HepG2 (cell line): ENCODE measurements at regions not wholly inside any gene's neighbourhood (a gene's known extent, or its start where the extent isn't known, plus 50 kb on each side); places are given as distances from the start of the nearest gene placed in this dataset.

Experiments
- ATAC-seq: fragments of 200-7000 bp; cut with Tn5 transposase; 3 replicates; pipeline ENCODE4 v1.9.1; 2020; ENCODE audit warnings: mild to moderate bottlenecking, moderate library complexity
- BruUV-seq: library from RNA; stranded (reverse); fragments of 400-500 nt; replicated peaks from 2 replicates; lab custom pipeline; 2021; lab: Mats Ljungman, UMichigan
- CTCF ChIA-PET: fragments of 300-600 bp; formaldehyde crosslinking; extraction: SDS; loops from one replicate; lab custom pipeline; 2021; ENCODE audit warnings: low total read pairs, inconsistent platforms, low intra/inter-chr PET ratio; lab: Yijun Ruan, JAX
- POLR2A ChIA-PET: fragments of 350-600 bp; sonication (Branson Sonifier 250); formaldehyde crosslinking; loops from one replicate; lab custom pipeline; 2020; ENCODE audit warnings: antibody characterized with exemption, inconsistent platforms; lab: Yijun Ruan, JAX
- DNase-seq: peaks from one replicate; pipeline ENCODE4 v3.0.0-alpha.2; 2015; ENCODE audit warnings: low spot score
- FAIRE-seq: peaks from 3 replicates; lab custom pipeline; 2011; peaks lifted over from hg19 to GRCh38; lab: Jason Lieb, UNC
- H2AFZ ChIP-seq: one replicate; pipeline ENCODE4 v1.6.1; 2011; ENCODE audit warnings: low read length, inconsistent platforms
- H3K27ac ChIP-seq: fragments of 300-600 bp; 3 replicates; pipeline ENCODE4 v1.8.0; 2011; ENCODE audit warnings: mixed run types, mild to moderate bottlenecking, mixed read lengths, low read length, inconsistent platforms; ENCODE audit not compliant: insufficient read depth; ENCODE audit errors: extremely low read length
- H3K27me3 ChIP-seq, 2 experiments: fragments of 200-600 bp in 1 of 2; 2 replicates in 1 of 2; 3 replicates in 1 of 2; pipeline versions ENCODE4 v1.6.0 to v1.8.0; 2011; ENCODE audit warnings: low read length in 2 of 2, mild to moderate bottlenecking in 2 of 2, moderate library complexity in 2 of 2, inconsistent platforms in 1 of 2; ENCODE audit not compliant: insufficient read depth in 2 of 2, control insufficient read depth in 1 of 2
- H3K36me3 ChIP-seq, 2 experiments: fragments of 200-600 bp in 1 of 2; replicated peaks in 1 of 2; 2 replicates in 1 of 2; 3 replicates in 1 of 2; pipeline versions ENCODE4 v1.5.1 to v1.8.0; 2011; ENCODE audit warnings: low read length in 2 of 2, inconsistent platforms in 1 of 2; ENCODE audit not compliant: insufficient read depth in 2 of 2, control insufficient read depth in 1 of 2
- H3K4me1 ChIP-seq: 2 replicates; pipeline ENCODE4 v1.5.1; 2012; ENCODE audit warnings: low read length, inconsistent platforms; ENCODE audit not compliant: insufficient read depth
- H3K4me2 ChIP-seq: 2 replicates; pipeline ENCODE4 v1.6.0; 2011; ENCODE audit warnings: low read depth, low read length, inconsistent platforms
- H3K4me3 ChIP-seq, 3 experiments: fragments of 200-600 bp in 1 of 3; sonication (generic), shearing (Covaris generic) in 1 of 3; replicated peaks in 1 of 3; 2 replicates each; pipeline ENCODE4 v1.5.1; 2011 to 2016; ENCODE audit warnings: low read length in 3 of 3, inconsistent platforms in 2 of 3, low read depth in 2 of 3, mild to moderate bottlenecking in 2 of 3, control low read depth in 1 of 3, mixed read lengths in 1 of 3; ENCODE audit not compliant: insufficient read depth in 1 of 3
- H3K79me2 ChIP-seq: one replicate; pipeline ENCODE4 v1.6.1; 2011; ENCODE audit warnings: low read length, inconsistent platforms; ENCODE audit not compliant: insufficient read depth
- H3K9ac ChIP-seq: 2 replicates; pipeline ENCODE4 v1.6.0; 2011; ENCODE audit warnings: mild to moderate bottlenecking, low read depth, low read length, inconsistent platforms; ENCODE audit not compliant: insufficient read depth
- H3K9me3 ChIP-seq: 2 replicates; pipeline ENCODE4 v1.5.1; 2012; ENCODE audit warnings: mild to moderate bottlenecking, low read length
- H4K20me1 ChIP-seq: 2 replicates; pipeline ENCODE4 v1.6.0; 2011; ENCODE audit warnings: inconsistent platforms, mild to moderate bottlenecking, low read length, moderate library complexity; ENCODE audit not compliant: insufficient read depth
- ATF2 ChIP-seq: sonication (generic); formaldehyde crosslinking; IDR thresholded peaks from 2 replicates; pipeline ENCODE4 v1.4.0; 2020; ENCODE audit warnings: missing genetic modification reagents
- ATF5 ChIP-seq: sonication (generic); formaldehyde crosslinking; IDR thresholded peaks from 2 replicates; pipeline ENCODE4 v1.4.0; 2020; ENCODE audit warnings: mild to moderate bottlenecking, low read depth, missing genetic modification reagents
- CAMTA2 ChIP-seq: sonication (generic); formaldehyde crosslinking; IDR thresholded peaks from 2 replicates; pipeline ENCODE4 v1.4.0; 2020; ENCODE audit warnings: mild to moderate bottlenecking, missing genetic modification reagents, borderline replicate concordance
- CBFB ChIP-seq: sonication (generic); formaldehyde crosslinking; IDR thresholded peaks from 2 replicates; pipeline ENCODE4 v1.4.0; 2020; ENCODE audit warnings: missing genetic modification reagents
- CREB3 ChIP-seq: sonication (generic); formaldehyde crosslinking; IDR thresholded peaks from 2 replicates; pipeline ENCODE4 v1.5.0; 2020; ENCODE audit warnings: missing genetic modification reagents
- ERF ChIP-seq: IDR thresholded peaks from 2 replicates; pipeline ENCODE4 v1.6.1; 2018; ENCODE audit warnings: missing biosample characterization, missing genetic modification reagents
- GTF2F1 ChIP-seq: fragments of 150-350 bp; IDR thresholded peaks from 2 replicates; pipeline ENCODE4 v1.6.1; 2014; ENCODE audit warnings: low read length
- GZF1 ChIP-seq: sonication (generic); formaldehyde crosslinking; IDR thresholded peaks from 2 replicates; pipeline ENCODE4 v1.5.1; 2020; ENCODE audit warnings: mild to moderate bottlenecking, missing genetic modification reagents
- MAFG ChIP-seq: sonication (generic); formaldehyde crosslinking; IDR thresholded peaks from 2 replicates; pipeline ENCODE4 v1.5.1; 2020; ENCODE audit warnings: mild to moderate bottlenecking, missing genetic modification reagents
- MXD1 ChIP-seq: sonication (generic); formaldehyde crosslinking; IDR thresholded peaks from 2 replicates; pipeline ENCODE4 v1.4.0; 2020; ENCODE audit warnings: mild to moderate bottlenecking, missing genetic modification reagents
- NCOR1 ChIP-seq: fragments of 200-600 bp; sonication (generic); IDR thresholded peaks from 2 replicates; pipeline ENCODE4 v1.7.0; 2017; ENCODE audit warnings: antibody characterized with exemption, low read length, borderline replicate concordance
- NFYC ChIP-seq: IDR thresholded peaks from 2 replicates; pipeline ENCODE4 v1.6.1; 2016; ENCODE audit warnings: missing genetic modification reagents, missing compliant biosample characterization
- UBTF ChIP-seq: sonication (generic); formaldehyde crosslinking; IDR thresholded peaks from 2 replicates; pipeline ENCODE4 v1.4.0; 2020; ENCODE audit warnings: mild to moderate bottlenecking, missing genetic modification reagents
- ZNF282 ChIP-seq: fragments of 450-650 bp; IDR thresholded peaks from 2 replicates; pipeline ENCODE4 v1.6.1; 2018; ENCODE audit not compliant: partially characterized antibody
- ZNF329 ChIP-seq: sonication (generic); formaldehyde crosslinking; IDR thresholded peaks from 2 replicates; pipeline ENCODE4 v1.9.0; 2021; ENCODE audit warnings: low read depth, mild to moderate bottlenecking, missing genetic modification reagents
- ZNF468 ChIP-seq: sonication (generic); formaldehyde crosslinking; IDR thresholded peaks from 2 replicates; pipeline ENCODE4 v1.8.0; 2022; ENCODE audit warnings: mild to moderate bottlenecking, moderate library complexity, missing genetic modification reagents
- ZNF616 ChIP-seq: sonication (generic); formaldehyde crosslinking; IDR thresholded peaks from 2 replicates; pipeline ENCODE4 v1.5.0; 2020; ENCODE audit warnings: low read depth, mild to moderate bottlenecking, missing genetic modification reagents
- ZNF724P ChIP-seq: sonication (generic); formaldehyde crosslinking; IDR thresholded peaks from 2 replicates; pipeline ENCODE4 v1.8.0; 2022; ENCODE audit warnings: missing genetic modification reagents, borderline replicate concordance
- WGBS: methylation state at CpG from one replicate; pipeline ENCODE4 v1.1.6; 2017; ENCODE audit warnings: low lambda C conversion rate; 5-methylcytosine and 5-hydroxymethylcytosine counted together
- in situ Hi-C: cut with HindIII; loops from 2 replicates; pipeline ENCODE4 v1.10.0; 2017; ENCODE audit warnings: low pct_unique_long_range_greater_than_20kb; ENCODE audit not compliant: extremely low pct_ligation_motif_present
- intact Hi-C: fragments of 100-400 bp; cut with micrococcal nuclease; formaldehyde crosslinking; loops from one replicate; pipeline ENCODE4 v1.10.0; 2022; ENCODE audit not compliant: unreplicated experiment

- ChIA-PET POLR2A (no interaction called here), CTCF (no interaction called here)
- Histone ChIP-seq H3K27ac (no peak overlapping the region), H3K79me2 (no peaks in the 10 kb centered on the region), H2AFZ (no peak overlapping the region), H3K9me3 (peaks cover 64% of the 10 kb centered on the region), H3K4me2 (no peak overlapping the region), H3K36me3 (no peaks in the 10 kb centered on the region), H4K20me1 (no peaks in the 10 kb centered on the region), H3K27me3 (no peaks in the 10 kb centered on the region), H3K4me3 (no peak overlapping the region), H3K9ac (no peak overlapping the region), H3K4me1 (no peaks in the 10 kb centered on the region)
- BruUV-seq = no TSS peak
- intact Hi-C loops = no loop called here
- TF ChIP-seq ZNF468 (CRISPR knock-in tag) = no peak
- TF ChIP-seq CBFB (CRISPR knock-in tag) = no peak
- TF ChIP-seq ZNF616 = no peak
- no peak for TF ChIP-seq ZNF329 (CRISPR knock-in tag)
- no peak for TF ChIP-seq UBTF (CRISPR knock-in tag)
- no peak for TF ChIP-seq NFYC (CRISPR knock-in tag)
- TF ChIP-seq ZNF282 = no peak
- no peak for TF ChIP-seq CREB3 (CRISPR knock-in tag)
- TF ChIP-seq ATF5 (CRISPR knock-in tag) = no peak
- TF ChIP-seq CAMTA2 (CRISPR knock-in tag) = no peak
- TF ChIP-seq MXD1 (CRISPR knock-in tag) = no peak
- no peak for TF ChIP-seq ERF (CRISPR knock-in tag)
- TF ChIP-seq GZF1 = no peak
- no peak for TF ChIP-seq ZNF724P (CRISPR knock-in tag)
- TF ChIP-seq GTF2F1 = no peak
- TF ChIP-seq MAFG (CRISPR knock-in tag) = no peak
- TF ChIP-seq ATF2 (CRISPR knock-in tag) = no peak
- no peak for TF ChIP-seq NCOR1
- in situ Hi-C loops = no loop called here
- DNase-seq (no peak), FAIRE-seq (no peak), ATAC-seq (no peak)
- WGBS = 5% methylated on average over 3 of the region's 3 CpGs
These were observed 930.9 kb upstream of the CDH8 start for GRCh38 chr16:62967163-62967562.
